ENCODE measurements at regions not wholly inside any gene's neighbourhood (a gene's known extent, or its start where the extent isn't known, plus 50 kb on each side); places are given as distances from the start of the nearest gene placed in this dataset.

DNA sequence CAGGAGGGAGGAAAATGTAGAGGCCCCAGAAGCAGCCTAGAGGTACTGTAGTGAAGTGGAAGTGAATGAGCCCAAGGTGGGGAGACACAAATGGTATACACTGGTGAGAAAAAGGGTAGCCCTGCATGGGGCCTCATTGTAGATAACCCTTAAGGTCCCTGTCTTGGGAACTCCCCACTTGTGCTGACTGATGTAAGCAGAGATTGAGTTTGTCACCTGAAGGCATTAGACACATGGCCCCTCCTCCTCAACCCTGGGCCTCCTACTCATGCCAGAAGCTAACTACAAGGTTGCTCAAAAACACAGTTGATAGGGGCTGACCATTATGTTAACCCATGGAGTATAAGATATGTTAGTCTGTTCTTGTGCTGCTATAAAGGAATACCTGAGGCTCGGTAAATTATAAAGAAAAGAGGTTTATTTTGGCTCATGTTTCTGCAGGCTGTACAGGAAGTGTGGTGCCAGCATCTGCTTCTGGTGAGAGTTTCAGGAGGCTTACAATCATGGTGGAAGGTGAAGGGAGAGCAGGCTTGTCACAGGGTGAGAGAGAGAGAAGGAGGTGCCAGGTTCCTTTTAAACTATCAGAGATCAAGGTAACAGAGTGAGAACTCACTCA lies 84.6 kb upstream of the RNU6-1 start:
- Mint-ChIP-seq H3K27me3 (ENCODE audit: low read depth) (no peaks in the 10 kb centered on the region), H3K36me3 (ENCODE audit: insufficient read depth in 1 of 3, low read depth in 3 of 3) (no peaks in the 10 kb centered on the region), H3K27ac (peak overlapping the region in 1 of 3 experiments; percentile 8; a peak in 1 of 7 replicates), H3K4me1 (peaks cover 12 to 16% of the 10 kb centered on the region in 2 experiments), H3K4me3 (no peak overlapping the region), H3K9me3 (no peaks in the 10 kb centered on the region)
- no peak overlapping the region for H4K8ac ChIP-seq (replicated peaks; ENCODE audit: insufficient read length, low read depth, low read length)
- H3T11ph ChIP-seq (ENCODE audit: low read length) = no peak overlapping the region
- no peaks in the 10 kb centered on the region for H4K20me1 ChIP-seq (ENCODE audit: control insufficient read depth, insufficient read depth, insufficient read length)
- no peaks in the 10 kb centered on the region for H3K9me3 ChIP-seq (ENCODE audit: control insufficient read depth, low read depth, low read length)
- no peaks in the 10 kb centered on the region for H3K27me3 ChIP-seq (ENCODE audit: insufficient read depth, low read length)
- H4K5ac ChIP-seq (ENCODE audit: insufficient read length, low read depth, low read length) = no peak overlapping the region
- H3K4me1 ChIP-seq (ENCODE audit: insufficient read depth, low read length) = no peaks in the 10 kb centered on the region
- no peak overlapping the region for H2AFZ ChIP-seq (ENCODE audit: low read length)
- no peak overlapping the region for H3K4ac ChIP-seq (ENCODE audit: low read depth, low read length)
- WGBS (ENCODE audit: extremely low coverage, insufficient read length, low lambda C conversion rate) = no CpG with 5 or more reads among the region's 1 CpG
- H3K23ac ChIP-seq (ENCODE audit: insufficient read length, low read depth, low read length) = no peak overlapping the region
- H2AK5ac ChIP-seq (ENCODE audit: insufficient read length, low read length) = no peak overlapping the region
- DNase-seq = no peak
- H3K27ac ChIP-seq (ENCODE audit: insufficient read length, low read depth, low read length) = no peak overlapping the region
- TF ChIP-seq, protein P1, sequence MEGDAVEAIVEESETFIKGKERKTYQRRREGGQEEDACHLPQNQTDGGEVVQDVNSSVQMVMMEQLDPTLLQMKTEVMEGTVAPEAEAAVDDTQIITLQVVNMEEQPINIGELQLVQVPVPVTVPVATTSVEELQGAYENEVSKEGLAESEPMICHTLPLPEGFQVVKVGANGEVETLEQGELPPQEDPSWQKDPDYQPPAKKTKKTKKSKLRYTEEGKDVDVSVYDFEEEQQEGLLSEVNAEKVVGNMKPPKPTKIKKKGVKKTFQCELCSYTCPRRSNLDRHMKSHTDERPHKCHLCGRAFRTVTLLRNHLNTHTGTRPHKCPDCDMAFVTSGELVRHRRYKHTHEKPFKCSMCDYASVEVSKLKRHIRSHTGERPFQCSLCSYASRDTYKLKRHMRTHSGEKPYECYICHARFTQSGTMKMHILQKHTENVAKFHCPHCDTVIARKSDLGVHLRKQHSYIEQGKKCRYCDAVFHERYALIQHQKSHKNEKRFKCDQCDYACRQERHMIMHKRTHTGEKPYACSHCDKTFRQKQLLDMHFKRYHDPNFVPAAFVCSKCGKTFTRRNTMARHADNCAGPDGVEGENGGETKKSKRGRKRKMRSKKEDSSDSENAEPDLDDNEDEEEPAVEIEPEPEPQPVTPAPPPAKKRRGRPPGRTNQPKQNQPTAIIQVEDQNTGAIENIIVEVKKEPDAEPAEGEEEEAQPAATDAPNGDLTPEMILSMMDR (conservative IDR thresholded peaks at IDR 0.05) = no peak
- no peak overlapping the region for H2BK15ac ChIP-seq (ENCODE audit: low read depth, low read length)
- H3K79me2 ChIP-seq (ENCODE audit: insufficient read depth, low read length) = no peaks in the 10 kb centered on the region
- H3K56ac ChIP-seq (ENCODE audit: insufficient read length, low read depth, low read length) = no peak overlapping the region
- no peak overlapping the region for H2BK5ac ChIP-seq (ENCODE audit: insufficient read length, low read length)
- no peak overlapping the region for H4K91ac ChIP-seq (ENCODE audit: insufficient read length, low read depth, low read length)
- no peak overlapping the region for H3K4me2 ChIP-seq (ENCODE audit: insufficient read depth, insufficient read length, low read length)
- H3K9ac ChIP-seq (ENCODE audit: extremely low read depth, insufficient read length, low read length) = no peak overlapping the region
- H3K23me2 ChIP-seq (ENCODE audit: insufficient read length, low read depth, low read length, poor library complexity, severe bottlenecking) = no peaks in the 10 kb centered on the region
- H2BK12ac ChIP-seq (ENCODE audit: insufficient read length, low read depth, low read length) = no peak overlapping the region
- no peak overlapping the region for H2BK20ac ChIP-seq (ENCODE audit: low read depth, low read length, poor library complexity, severe bottlenecking)
- H2BK120ac ChIP-seq (ENCODE audit: low read depth, low read length, poor library complexity, severe bottlenecking) = no peak overlapping the region
- no peak overlapping the region for H3K18ac ChIP-seq (ENCODE audit: insufficient read length, low read depth, low read length)
- H3K79me1 ChIP-seq (ENCODE audit: insufficient read depth, low read depth, low read length, poor library complexity, severe bottlenecking) = no peaks in the 10 kb centered on the region
- H3K14ac ChIP-seq (ENCODE audit: insufficient read depth, low read length) = no peak overlapping the region
